ENCODE measurements at regions not wholly inside any gene's neighbourhood (a gene's known extent, or its start where the extent isn't known, plus 50 kb on each side); places are given as distances from the start of the nearest gene placed in this dataset.

DNA sequence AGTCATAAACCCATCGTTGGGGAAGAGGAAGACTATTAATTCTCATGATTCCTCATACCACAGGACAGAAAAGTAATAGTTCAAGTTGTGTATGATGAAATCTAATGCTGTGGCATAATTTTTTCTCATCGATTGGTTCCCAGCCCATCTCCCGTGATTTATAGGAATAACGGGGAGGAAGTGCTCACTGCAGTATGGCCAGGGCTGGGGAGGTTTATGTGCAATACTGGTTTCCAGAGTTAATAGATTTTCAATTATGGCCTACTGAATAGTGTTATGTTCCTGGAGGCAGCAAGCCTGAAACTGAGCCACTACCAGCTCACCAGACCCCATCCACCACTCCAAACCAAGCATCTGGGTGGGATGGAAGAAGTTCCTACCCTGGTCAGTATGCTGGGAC, 147.1 kb upstream of the NCAM1 start:
- TF ChIP-seq CTCF (IDR thresholded peaks at IDR 0.05; ENCODE audit: low read depth, low read length, poor library complexity, severe bottlenecking): no peak
- TF ChIP-seq EZH2phosphoT487 (IDR thresholded peaks at IDR 0.05; ENCODE audit: borderline replicate concordance, low read length): no peak
- Histone ChIP-seq H3K27me3 (ENCODE audit: control insufficient read depth, low read length) (no peaks in the 10 kb centered on the region), H3K79me2 (ENCODE audit: control insufficient read depth, low read length) (no peaks in the 10 kb centered on the region), H3F3A (ENCODE audit: control insufficient read depth, insufficient read depth) (no peaks in the 10 kb centered on the region), H3K9me2 (replicated peaks; ENCODE audit: control insufficient read depth, low read length) (no peaks in the 10 kb centered on the region), H3K9me3 (ENCODE audit: control insufficient read depth, insufficient read depth, low read length) (no peaks in the 10 kb centered on the region), H3K36me3 (ENCODE audit: control insufficient read depth, low read length) (no peaks in the 10 kb centered on the region), H4K20me1 (ENCODE audit: control insufficient read depth, insufficient read depth, low read depth, low read length) (no peaks in the 10 kb centered on the region), H3K4me1 (ENCODE audit: control insufficient read depth, low read length) (no peaks in the 10 kb centered on the region), H3K27ac (ENCODE audit: low read depth, low read length) (no peak overlapping the region), H3K4me2 (ENCODE audit: low read length) (no peak overlapping the region), H3K4me3 (ENCODE audit: low read length) (no peak overlapping the region)

GRCh38 chr11:112817376-112817775, 143.8 kb upstream of the NCAM1 start:
- Histone ChIP-seq H3F3A (ENCODE audit: control insufficient read depth, insufficient read depth) (no peaks in the 10 kb centered on the region), H3K4me2 (ENCODE audit: low read length) (no peak overlapping the region), H3K36me3 (ENCODE audit: control insufficient read depth, low read length) (no peaks in the 10 kb centered on the region), H3K27me3 (ENCODE audit: control insufficient read depth, low read length) (no peaks in the 10 kb centered on the region), H3K27ac (ENCODE audit: low read depth, low read length) (no peak overlapping the region), H3K4me3 (ENCODE audit: low read length) (no peak overlapping the region), H4K20me1 (ENCODE audit: control insufficient read depth, insufficient read depth, low read depth, low read length) (no peaks in the 10 kb centered on the region), H3K9me2 (replicated peaks; ENCODE audit: control insufficient read depth, low read length) (no peaks in the 10 kb centered on the region), H3K4me1 (ENCODE audit: control insufficient read depth, low read length) (no peaks in the 10 kb centered on the region), H3K79me2 (ENCODE audit: control insufficient read depth, low read length) (no peaks in the 10 kb centered on the region), H3K9me3 (ENCODE audit: control insufficient read depth, insufficient read depth, low read length) (no peaks in the 10 kb centered on the region)
- no peak for TF ChIP-seq EZH2phosphoT487 (IDR thresholded peaks at IDR 0.05; ENCODE audit: borderline replicate concordance, low read length)
- no peak for TF ChIP-seq CTCF (IDR thresholded peaks at IDR 0.05; ENCODE audit: low read depth, low read length, poor library complexity, severe bottlenecking)

DNA sequence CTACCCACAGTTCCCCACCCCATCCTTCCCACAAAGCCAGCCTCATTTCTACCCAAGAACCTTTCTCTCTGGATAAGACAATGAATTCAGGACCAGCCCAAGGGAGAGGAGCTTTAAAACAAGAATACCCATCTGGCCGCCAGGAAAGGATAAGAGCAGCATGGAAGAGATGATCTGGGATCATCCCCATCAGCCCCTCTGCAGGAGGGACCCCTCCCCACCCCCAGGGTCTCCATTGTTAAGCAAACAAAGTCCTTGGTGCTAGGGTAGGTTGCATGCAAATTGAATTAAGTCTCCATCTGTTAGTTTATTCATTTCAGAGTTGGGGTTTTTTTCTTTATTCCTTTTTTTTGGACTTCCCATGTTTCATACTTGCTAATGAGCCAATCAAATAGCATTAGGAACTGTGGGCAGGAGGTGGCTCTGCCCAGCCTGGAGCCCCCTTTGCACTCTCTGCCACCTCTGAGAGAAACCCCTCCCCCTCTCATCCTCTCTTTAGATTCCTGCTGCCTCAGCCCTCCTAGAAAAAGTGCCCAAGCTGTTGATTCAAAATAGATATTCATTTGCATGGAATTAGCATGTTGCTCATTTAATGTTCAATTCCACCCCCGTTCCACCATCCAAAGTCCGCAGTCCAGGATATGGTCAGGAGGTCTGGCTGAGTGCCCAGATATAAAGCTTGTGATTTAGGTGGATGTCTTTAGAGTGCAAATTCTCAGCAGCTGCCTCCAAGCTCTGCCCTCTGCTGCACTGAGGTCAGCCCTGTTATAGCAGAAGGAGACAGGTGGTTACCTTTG, 138.5 kb upstream of the NCAM1 start:
- Histone ChIP-seq H3K4me3 (ENCODE audit: low read length) (no peak overlapping the region), H3F3A (ENCODE audit: control insufficient read depth, insufficient read depth) (no peaks in the 10 kb centered on the region), H3K9me3 (ENCODE audit: control insufficient read depth, insufficient read depth, low read length) (no peaks in the 10 kb centered on the region), H3K27me3 (ENCODE audit: control insufficient read depth, low read length) (no peaks in the 10 kb centered on the region), H3K79me2 (ENCODE audit: control insufficient read depth, low read length) (no peaks in the 10 kb centered on the region), H4K20me1 (ENCODE audit: control insufficient read depth, insufficient read depth, low read depth, low read length) (no peaks in the 10 kb centered on the region), H3K9me2 (replicated peaks; ENCODE audit: control insufficient read depth, low read length) (no peaks in the 10 kb centered on the region), H3K36me3 (ENCODE audit: control insufficient read depth, low read length) (no peaks in the 10 kb centered on the region), H3K4me1 (ENCODE audit: control insufficient read depth, low read length) (no peaks in the 10 kb centered on the region), H3K27ac (ENCODE audit: low read depth, low read length) (no peak overlapping the region), H3K4me2 (ENCODE audit: low read length) (no peak overlapping the region)
- TF ChIP-seq CTCF (IDR thresholded peaks at IDR 0.05; ENCODE audit: low read depth, low read length, poor library complexity, severe bottlenecking) (no peak), EZH2phosphoT487 (IDR thresholded peaks at IDR 0.05; ENCODE audit: borderline replicate concordance, low read length) (no peak)

All from DOHH2 (cell line).